ENCODE measurements at regions not wholly inside any gene's neighbourhood (a gene's known extent, or its start where the extent isn't known, plus 50 kb on each side); places are given as distances from the start of the nearest gene placed in this dataset.

- no peak overlapping the region for H3K4me3 ChIP-seq (ENCODE audit: low read depth, low read length)
- DNase-seq (ENCODE audit: low read depth): no peak
- TF ChIP-seq CTCF (conservative IDR thresholded peaks at IDR 0.05; ENCODE audit: low read depth, low read length): no peak
Measured at GRCh38 chr16:11473728-11474127, 113.0 kb downstream of the LITAF start.

GRCh38 chr16:11474617-11475291 lies 112.0 kb downstream of the LITAF start:
- H3K4me3 ChIP-seq (ENCODE audit: low read depth, low read length): no peak overlapping the region
- no peak for DNase-seq (ENCODE audit: low read depth)
- TF ChIP-seq CTCF (conservative IDR thresholded peaks at IDR 0.05; ENCODE audit: low read depth, low read length): no peak

DNA sequence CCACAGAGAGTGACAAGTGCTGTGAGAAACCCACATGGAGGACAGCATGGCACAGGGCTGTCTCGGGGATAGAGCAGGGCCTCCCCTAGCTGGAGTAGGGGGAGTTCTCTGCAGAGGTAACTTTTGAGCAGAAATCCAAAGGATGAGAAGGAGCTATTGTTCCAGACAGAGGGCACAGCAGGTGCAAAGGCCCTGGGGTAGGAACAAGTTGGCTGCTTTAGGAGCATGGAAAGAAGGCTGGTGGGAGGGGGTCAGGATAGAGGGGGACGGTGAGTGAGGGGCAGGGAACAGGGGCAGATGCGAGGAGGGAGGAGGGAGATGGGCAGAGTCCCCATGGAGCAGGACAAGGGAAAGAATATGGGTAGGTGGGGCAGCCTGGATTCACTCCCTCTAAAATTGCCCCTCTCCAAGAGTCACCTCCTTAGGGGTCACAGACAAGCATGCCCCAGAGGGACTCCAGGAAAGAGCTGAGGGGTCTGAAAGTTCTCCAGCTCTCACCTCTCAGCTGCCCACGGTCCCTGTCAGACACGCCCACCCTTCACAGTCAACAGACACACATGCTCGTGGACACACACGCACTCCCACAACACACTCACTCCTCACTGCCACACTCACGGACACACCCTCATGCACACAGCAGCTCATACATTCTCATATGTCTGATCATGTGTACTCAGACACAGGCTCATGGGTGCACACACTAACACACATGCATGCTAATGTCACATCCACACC lies 110.7 kb downstream of the LITAF start:
- no peak for DNase-seq (ENCODE audit: low read depth)
- no peak for TF ChIP-seq CTCF (conservative IDR thresholded peaks at IDR 0.05; ENCODE audit: low read depth, low read length)
- no peak overlapping the region for H3K4me3 ChIP-seq (ENCODE audit: low read depth, low read length)

- no peak overlapping the region for H3K4me3 ChIP-seq (ENCODE audit: low read depth, low read length)
- TF ChIP-seq CTCF (conservative IDR thresholded peaks at IDR 0.05; ENCODE audit: low read depth, low read length): no peak
- DNase-seq (ENCODE audit: low read depth): no peak
Measured at GRCh38 chr16:11476676-11477075, 110.0 kb downstream of the LITAF start.

DNA sequence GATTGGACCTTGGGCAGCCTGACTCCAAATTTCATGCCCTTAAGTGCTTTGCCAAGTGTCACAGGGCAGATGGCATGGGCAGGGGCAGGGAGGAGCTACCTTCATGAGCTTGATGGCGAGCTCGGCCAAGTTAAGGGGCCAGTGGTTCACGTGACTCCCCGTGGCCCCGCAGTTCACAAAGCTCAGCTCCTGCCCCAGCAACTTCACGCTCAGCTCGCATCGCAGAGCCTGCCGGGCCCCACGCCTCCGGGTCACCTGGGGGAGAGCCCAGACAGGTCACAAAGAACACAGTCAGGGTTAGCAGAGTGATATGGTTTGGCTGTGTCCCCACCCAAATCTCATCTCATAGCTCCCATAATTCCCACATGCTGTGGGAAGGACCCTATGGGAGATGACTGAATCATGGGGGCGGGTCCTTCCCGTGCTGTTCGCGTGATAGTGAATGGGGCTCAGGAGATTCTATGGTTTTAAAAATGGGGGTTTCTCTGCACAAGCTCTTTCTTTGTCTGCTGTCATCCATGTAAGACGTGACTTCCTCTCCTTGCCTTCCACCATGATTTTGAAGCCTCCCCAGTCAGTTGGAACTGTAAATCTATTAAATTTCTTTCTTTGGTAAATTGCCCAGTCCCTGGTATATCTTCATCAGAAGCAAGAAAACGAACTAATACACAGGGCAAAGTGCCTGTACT lies 108.1 kb downstream of the LITAF start:
- no peak for TF ChIP-seq CTCF (conservative IDR thresholded peaks at IDR 0.05; ENCODE audit: low read depth, low read length)
- no peak overlapping the region for H3K4me3 ChIP-seq (ENCODE audit: low read depth, low read length)
- no peak for DNase-seq (ENCODE audit: low read depth)

- TF ChIP-seq CTCF (conservative IDR thresholded peaks at IDR 0.05; ENCODE audit: low read depth, low read length): no peak
- no peak for DNase-seq (ENCODE audit: low read depth)
- H3K4me3 ChIP-seq (ENCODE audit: low read depth, low read length): no peak overlapping the region
Measured at GRCh38 chr16:11479916-11480315, 106.8 kb downstream of the LITAF start.

All from choroid plexus epithelial cell (primary cell).